NCI-H748 (cell line): ENCODE measurements at regions not wholly inside any gene's neighbourhood (a gene's known extent, or its start where the extent isn't known, plus 50 kb on each side); places are given as distances from the start of the nearest gene placed in this dataset.
"Not testable (repeated sequence)": the region's sequence is repeated elsewhere in the genome, so short reads cannot be mapped to it uniquely, and the experiment has no call there.

ENCODE experiments used
- DNase-seq: peaks from one replicate; lab custom pipeline; 2025; ENCODE audit not compliant: unreplicated experiment; lab: John Stamatoyannopoulos, UW

- peak; percentile 57 for DNase-seq
Observed at GRCh38 chr2:116132833-116133232, 1681.7 kb upstream of the DDX18 start.

GRCh38 chr2:116133381-116133942 lies 1681.0 kb upstream of the DDX18 start:
- DNase-seq, result peak; percentile 53

- no peak for DNase-seq
Observed at GRCh38 chr2:116141891-116142474, 1672.5 kb upstream of the DDX18 start.

- DNase-seq, result no peak
Observed at GRCh38 chr2:116142644-116143227, 1671.8 kb upstream of the DDX18 start.

- DNase-seq, result no peak
Observed at GRCh38 chr2:116145031-116145430, 1669.5 kb upstream of the DDX18 start.

- no peak for DNase-seq
Observed at GRCh38 chr2:116148361-116148760, 1666.1 kb upstream of the DDX18 start.

- DNase-seq, result no peak
Observed at GRCh38 chr2:116153729-116154128, 1660.8 kb upstream of the DDX18 start.

GRCh38 chr2:116160657-116161056 lies 1653.8 kb upstream of the DDX18 start:
- DNase-seq, result no peak

GRCh38 chr2:116162395-116162794 lies 1652.1 kb upstream of the DDX18 start:
- no peak for DNase-seq

- DNase-seq, result no peak
Observed at GRCh38 chr2:116167107-116167506, 1647.4 kb upstream of the DDX18 start.

- DNase-seq, result no peak
Observed at GRCh38 chr2:116180072-116180471, 1634.4 kb upstream of the DDX18 start.

GRCh38 chr2:116190684-116191083 lies 1623.8 kb upstream of the DDX18 start:
- DNase-seq, result not testable (repeated sequence)

- no peak for DNase-seq
Observed at GRCh38 chr2:116200086-116200485, 1614.4 kb upstream of the DDX18 start.

- DNase-seq, result no peak
Observed at GRCh38 chr2:116211719-116212118, 1602.8 kb upstream of the DDX18 start.

- DNase-seq, result no peak
Observed at GRCh38 chr2:116222793-116223192, 1591.7 kb upstream of the DDX18 start.

- no peak for DNase-seq
Observed at GRCh38 chr2:116223912-116224311, 1590.6 kb upstream of the DDX18 start.

GRCh38 chr2:116224610-116225009 lies 1589.9 kb upstream of the DDX18 start:
- no peak for DNase-seq

- DNase-seq, result no peak
Observed at GRCh38 chr2:116238511-116238910, 1576.0 kb upstream of the DDX18 start.

GRCh38 chr2:116250376-116250775 lies 1564.1 kb upstream of the DDX18 start:
- no peak for DNase-seq

GRCh38 chr2:116264872-116265271 lies 1549.6 kb upstream of the DDX18 start:
- DNase-seq, result no peak

GRCh38 chr2:116269040-116269439 lies 1545.5 kb upstream of the DDX18 start:
- DNase-seq, result no peak

- no peak for DNase-seq
Observed at GRCh38 chr2:116304328-116304727, 1510.2 kb upstream of the DDX18 start.

GRCh38 chr2:116317111-116317510 lies 1497.4 kb upstream of the DDX18 start:
- no peak for DNase-seq
